ENCODE measurements at regions not wholly inside any gene's neighbourhood (a gene's known extent, or its start where the extent isn't known, plus 50 kb on each side); places are given as distances from the start of the nearest gene placed in this dataset.

GRCh38 chr14:88079624-88080023 lies 74.7 kb downstream of the GPR65 start:
- POLR2A ChIA-PET = no interaction called here
- DNase-seq = no peak

GRCh38 chr14:88085736-88086135 lies 80.8 kb downstream of the GPR65 start:
- H4K20me1 ChIP-seq (ENCODE audit: control insufficient read depth, insufficient read depth, low read length, poor library complexity, severe bottlenecking) = no peaks in the 10 kb centered on the region
- no peak overlapping the region for H3K27ac Mint-ChIP-seq
- intact Hi-C loops (cut with micrococcal nuclease) = no loop called here
- H3K4me3 Mint-ChIP-seq = no peak overlapping the region
- H3K27me3 Mint-ChIP-seq = no peaks in the 10 kb centered on the region
- H3K4me1 Mint-ChIP-seq = no peaks in the 10 kb centered on the region
- H3K9me3 Mint-ChIP-seq (ENCODE audit: insufficient read depth) = no peaks in the 10 kb centered on the region
- H3K79me2 ChIP-seq (ENCODE audit: control insufficient read depth, insufficient read depth, low read length) = no peaks in the 10 kb centered on the region
- H3K4me3 ChIP-seq (ENCODE audit: control extremely low read depth in 1 of 5, extremely low read depth in 1 of 5, insufficient read depth in 1 of 5, low read depth in 2 of 5, low read length in 4 of 5) = no peak overlapping the region
- ChIA-PET POLR2A (no interaction called here), CTCF (no interaction called here)
- ATAC-seq (ENCODE audit: low read depth) (no peak), DNase-seq (no peak)
- no peaks in the 10 kb centered on the region for H3K4me1 ChIP-seq (ENCODE audit: control insufficient read depth in 2 of 2, insufficient read depth in 2 of 2, low read length in 2 of 2)
- H3K4me2 ChIP-seq (replicated peaks; ENCODE audit: low read depth, low read length, poor library complexity, severe bottlenecking) = no peak overlapping the region
- no CpG with 5 or more reads among the region's 1 CpG for WGBS (ENCODE audit: insufficient coverage)
- H3K27ac ChIP-seq (ENCODE audit: low read length in 2 of 2) = no peak overlapping the region
- no peak overlapping the region for H3K9ac ChIP-seq (ENCODE audit: low read length)
- H3K9me3 ChIP-seq (ENCODE audit: control extremely low read depth in 1 of 3, control insufficient read depth in 2 of 3, insufficient read depth in 1 of 3, low read length in 2 of 3) = no peaks in the 10 kb centered on the region
- no peaks in the 10 kb centered on the region for H3K36me3 ChIP-seq (replicated peaks in 1 of 2; ENCODE audit: control extremely low read depth in 1 of 2, control insufficient read depth in 1 of 2, extremely low read depth in 1 of 2, insufficient read depth in 2 of 2, low read length in 1 of 2)
- H2AFZ ChIP-seq (ENCODE audit: insufficient read depth, low read depth, low read length, poor library complexity, severe bottlenecking) = no peak overlapping the region
- no peak for TF ChIP-seq CTCF (IDR thresholded peaks at IDR 0.05)
- no peak for TF ChIP-seq EZH2 (IDR thresholded peaks at IDR 0.05; ENCODE audit: borderline replicate concordance, insufficient read depth, low read depth, low read length, poor library complexity, severe bottlenecking)
- H3K27me3 ChIP-seq (replicated peaks in 1 of 4; ENCODE audit: control extremely low read depth in 1 of 4, control insufficient read depth in 3 of 4, insufficient read depth in 4 of 4, low read length in 3 of 4) = no peaks in the 10 kb centered on the region

More at GRCh38 chr14:88079624-88080023, 74.7 kb downstream of the GPR65 start:
- Histone ChIP-seq H3K4me1 (ENCODE audit: control insufficient read depth in 2 of 2, insufficient read depth in 2 of 2, low read length in 2 of 2) (no peaks in the 10 kb centered on the region), H3K27ac (ENCODE audit: low read length in 2 of 2) (no peak overlapping the region), H4K20me1 (ENCODE audit: control insufficient read depth, insufficient read depth, low read length, poor library complexity, severe bottlenecking) (no peaks in the 10 kb centered on the region), H3K9ac (ENCODE audit: low read length) (no peak overlapping the region), H3K79me2 (ENCODE audit: control insufficient read depth, insufficient read depth, low read length) (no peaks in the 10 kb centered on the region), H3K27me3 (replicated peaks in 1 of 4; ENCODE audit: control extremely low read depth in 1 of 4, control insufficient read depth in 3 of 4, insufficient read depth in 4 of 4, low read length in 3 of 4) (no peaks in the 10 kb centered on the region), H3K9me3 (ENCODE audit: control extremely low read depth in 1 of 3, control insufficient read depth in 2 of 3, insufficient read depth in 1 of 3, low read length in 2 of 3) (no peaks in the 10 kb centered on the region), H2AFZ (ENCODE audit: insufficient read depth, low read depth, low read length, poor library complexity, severe bottlenecking) (no peak overlapping the region), H3K36me3 (replicated peaks in 1 of 2; ENCODE audit: control extremely low read depth in 1 of 2, control insufficient read depth in 1 of 2, extremely low read depth in 1 of 2, insufficient read depth in 2 of 2, low read length in 1 of 2) (no peaks in the 10 kb centered on the region), H3K4me2 (replicated peaks; ENCODE audit: low read depth, low read length, poor library complexity, severe bottlenecking) (no peak overlapping the region), H3K4me3 (ENCODE audit: control extremely low read depth in 1 of 5, extremely low read depth in 1 of 5, insufficient read depth in 1 of 5, low read depth in 2 of 5, low read length in 4 of 5) (no peak overlapping the region)
- H3K4me3 Mint-ChIP-seq = no peak overlapping the region
- H3K27ac Mint-ChIP-seq = no peak overlapping the region
- TF ChIP-seq CTCF (IDR thresholded peaks at IDR 0.05) (no peak), EZH2 (IDR thresholded peaks at IDR 0.05; ENCODE audit: borderline replicate concordance, insufficient read depth, low read depth, low read length, poor library complexity, severe bottlenecking) (no peak)
- intact Hi-C loops (cut with micrococcal nuclease) = no loop called here
- CTCF ChIA-PET = no interaction called here
- WGBS (ENCODE audit: insufficient coverage) = no CpG with 5 or more reads among the region's 2 CpGs
- peaks cover 7% of the 10 kb centered on the region for H3K4me1 Mint-ChIP-seq
- no peak for ATAC-seq (ENCODE audit: low read depth)
- no peaks in the 10 kb centered on the region for H3K9me3 Mint-ChIP-seq (ENCODE audit: insufficient read depth)
- peaks cover 3% of the 10 kb centered on the region for H3K27me3 Mint-ChIP-seq
